H1 (cell line): ENCODE measurements at regions not wholly inside any gene's neighbourhood (a gene's known extent, or its start where the extent isn't known, plus 50 kb on each side); places are given as distances from the start of the nearest gene placed in this dataset.

Experiments
- ATF3 ChIP-seq: IDR thresholded peaks from 2 replicates; pipeline ENCODE4 v1.6.1; 2011; ENCODE audit warnings: low read depth, mild to moderate bottlenecking, low read length; ENCODE audit not compliant: insufficient read depth
- CEBPB ChIP-seq: IDR thresholded peaks from 2 replicates; pipeline ENCODE4 v1.6.1; 2012; ENCODE audit warnings: low read depth, low read length
- CHD7 ChIP-seq: fragments of 300-600 bp; sonication (generic); IDR thresholded peaks from 2 replicates; pipeline ENCODE4 v1.7.1; 2012; ENCODE audit warnings: low read length, moderate library complexity, mild to moderate bottlenecking, inconsistent platforms; ENCODE audit not compliant: insufficient replicate concordance
- CREB1 ChIP-seq: IDR thresholded peaks from 2 replicates; pipeline ENCODE4 v1.6.1; 2012; ENCODE audit warnings: inconsistent platforms
- GABPA ChIP-seq: IDR thresholded peaks from 2 replicates; pipeline ENCODE4 v1.6.1; 2011; ENCODE audit warnings: mild to moderate bottlenecking, low read length, moderate library complexity, borderline replicate concordance; ENCODE audit not compliant: insufficient read depth
- KDM1A ChIP-seq: fragments of 200-600, 300-600 bp; sonication (generic); IDR thresholded peaks from 2 replicates; pipeline ENCODE4 v1.7.1; 2016; ENCODE audit warnings: mild to moderate bottlenecking, low read length, borderline replicate concordance
- KDM5A ChIP-seq: fragments of 200-600 bp; IDR thresholded peaks from 2 replicates; pipeline ENCODE4 v1.7.1; 2012; ENCODE audit warnings: mild to moderate bottlenecking, low read length, inconsistent platforms, mixed read lengths
- SIN3A ChIP-seq, 2 experiments: IDR thresholded peaks in 1 of 2; conservative IDR thresholded peaks in 1 of 2; 2 replicates each; pipeline ENCODE4 v1.6.1; 2011 to 2012; ENCODE audit warnings: low read length in 2 of 2, improper control_type of control experiment in 1 of 2, low read depth in 1 of 2, mild to moderate bottlenecking in 1 of 2
- SP2 ChIP-seq: IDR thresholded peaks from 2 replicates; pipeline ENCODE4 v1.6.1; 2012; ENCODE audit warnings: mild to moderate bottlenecking, low read length, inconsistent platforms
- TAF7 ChIP-seq: optimal IDR thresholded peaks from 2 replicates; pipeline ENCODE3; 2011; ENCODE audit warnings: low read depth, mild to moderate bottlenecking, inconsistent platforms, low read length, moderate library complexity, borderline replicate concordance
- TEAD4 ChIP-seq: IDR thresholded peaks from 2 replicates; pipeline ENCODE4 v1.6.1; 2012; ENCODE audit warnings: low read depth, low read length, inconsistent platforms, mixed read lengths
- ZNF274 ChIP-seq: IDR thresholded peaks from 2 replicates; pipeline ENCODE4 v1.7.0; 2012; ENCODE audit warnings: low read length, borderline replicate concordance; ENCODE audit errors: extremely low read depth

GRCh38 chr12:13583630-13584029 lies 387.1 kb downstream of the EMP1 start (continued):
- TF ChIP-seq CHD7 = no peak
- TF ChIP-seq KDM1A = no peak
- TF ChIP-seq KDM5A = no peak
- TF ChIP-seq TEAD4 = no peak
- no peak for TF ChIP-seq CEBPB
- TF ChIP-seq TAF7 = no peak
- TF ChIP-seq CREB1 = no peak
- TF ChIP-seq ZNF274 = no peak
- TF ChIP-seq GABPA = no peak
- no peak for TF ChIP-seq SP2
- TF ChIP-seq SIN3A (conservative IDR thresholded peaks at IDR 0.05 in 1 of 2, IDR thresholded peaks at IDR 0.05 in 1 of 2; ENCODE audit: low read depth in 1 of 2, low read length in 2 of 2) = no peak
- TF ChIP-seq ATF3 = no peak
